SK-N-SH (cell line): ENCODE measurements at regions not wholly inside any gene's neighbourhood (a gene's known extent, or its start where the extent isn't known, plus 50 kb on each side); places are given as distances from the start of the nearest gene placed in this dataset.
"Not testable (repeated sequence)": the region's sequence is repeated elsewhere in the genome, so short reads cannot be mapped to it uniquely, and the experiment has no call there.

Experiments
- CTCF ChIA-PET: fragments of 300-600, 350-600 bp; formaldehyde crosslinking; extraction: SDS; loops from one replicate; lab custom pipeline; 2021; lab: Yijun Ruan, JAX
- POLR2A ChIA-PET: fragments of 350-600 bp; sonication (Branson Sonifier 250); formaldehyde crosslinking; extraction: SDS; loops from one replicate; lab custom pipeline; 2020; ENCODE audit warnings: antibody characterized with exemption, inconsistent platforms; lab: Yijun Ruan, JAX
- DNase-seq: peaks from one replicate; pipeline ENCODE4 v3.0.0; 2012
- H2AFZ ChIP-seq: fragments of 200-600 bp; sonication (generic); 2 replicates; pipeline ENCODE4 v1.8.1; 2016; ENCODE audit warnings: antibody characterized with exemption, mild to moderate bottlenecking, low read depth
- H3F3A ChIP-seq: fragments of 200-600 bp; sonication (generic); replicated peaks from 2 replicates; pipeline ENCODE3; 2016; ENCODE audit warnings: antibody characterized with exemption, mild to moderate bottlenecking; ENCODE audit not compliant: insufficient read depth
- H3K27ac ChIP-seq, 2 experiments: fragments of 200-500 bp in 1 of 2; fragments of 200-600 bp in 1 of 2; sonication (Bioruptor generic) in 1 of 2; sonication (generic), shearing (Covaris generic) in 1 of 2; 2 replicates each; pipeline versions ENCODE4 v1.5.1 to v1.6.1; 2014 to 2016; ENCODE audit warnings: low read depth in 2 of 2, inconsistent platforms in 1 of 2, low read length in 1 of 2, mild to moderate bottlenecking in 1 of 2, mixed read lengths in 1 of 2
- H3K27me3 ChIP-seq: fragments of 200-600 bp; sonication (generic), shearing (Covaris generic); 2 replicates; pipeline ENCODE4 v1.6.1; 2016; ENCODE audit warnings: mixed run types; ENCODE audit not compliant: insufficient read depth
- H3K36me3 ChIP-seq, 2 experiments: fragments of 200-500 bp in 1 of 2; fragments of 200-600 bp in 1 of 2; sonication (Bioruptor generic) in 1 of 2; sonication (generic) in 1 of 2; replicated peaks in 1 of 2; 2 replicates each; pipeline versions ENCODE3 to v1.5.1; 2014 to 2016; ENCODE audit warnings: low read length in 1 of 2, mild to moderate bottlenecking in 1 of 2; ENCODE audit not compliant: insufficient read depth in 2 of 2, control insufficient read depth in 1 of 2
- H3K4me1 ChIP-seq, 2 experiments: fragments of 200-500 bp in 1 of 2; fragments of 200-600 bp in 1 of 2; sonication (Bioruptor generic) in 1 of 2; sonication (generic), shearing (Covaris generic) in 1 of 2; 2 replicates each; pipeline versions ENCODE4 v1.5.1 to v1.6.1; 2014 to 2016; ENCODE audit warnings: low read depth in 1 of 2, low read length in 1 of 2, mixed run types in 1 of 2; ENCODE audit not compliant: insufficient read depth in 2 of 2, control insufficient read depth in 1 of 2
- H3K4me2 ChIP-seq: fragments of 200-600 bp; sonication (generic), shearing (Covaris generic); 2 replicates; pipeline ENCODE4 v1.6.1; 2017; ENCODE audit warnings: mixed run types
- H3K4me3 ChIP-seq, 2 experiments: fragments of 200-500 bp in 1 of 2; fragments of 200-600 bp in 1 of 2; sonication (Bioruptor generic) in 1 of 2; sonication (generic), shearing (Covaris generic) in 1 of 2; 2 replicates each; pipeline versions ENCODE4 v1.5.1 to v1.8.1; 2014 to 2016; ENCODE audit warnings: low read depth in 2 of 2, inconsistent platforms in 1 of 2, low read length in 1 of 2, mild to moderate bottlenecking in 1 of 2, mixed read lengths in 1 of 2, moderate library complexity in 1 of 2
- H3K79me2 ChIP-seq: fragments of 200-600 bp; sonication (generic); 2 replicates; pipeline ENCODE4 v1.8.1; 2017; ENCODE audit warnings: mild to moderate bottlenecking; ENCODE audit not compliant: insufficient read depth
- H3K9ac ChIP-seq: fragments of 200-600 bp; sonication (generic); 2 replicates; pipeline ENCODE4 v1.6.1; 2017; ENCODE audit warnings: mixed run types
- H3K9me2 ChIP-seq: fragments of 200-600 bp; sonication (generic); 2 replicates; pipeline ENCODE4 v1.6.1; 2017; ENCODE audit warnings: mixed run types
- H3K9me3 ChIP-seq: fragments of 200-600 bp; sonication (generic); 2 replicates; pipeline ENCODE4 v1.6.1; 2017; ENCODE audit warnings: mixed run types, mild to moderate bottlenecking, moderate library complexity
- H4K20me1 ChIP-seq: fragments of 200-600 bp; sonication (generic); 2 replicates; pipeline ENCODE4 v1.6.1; 2017; ENCODE audit warnings: mild to moderate bottlenecking, mixed run types; ENCODE audit not compliant: insufficient read depth
- CTCF ChIP-seq: fragments of 200-600 bp; sonication (generic); IDR thresholded peaks from 2 replicates; pipeline ENCODE4 v1.6.1; 2017; ENCODE audit warnings: antibody characterized with exemption, mild to moderate bottlenecking, moderate library complexity
- FOXJ3 ChIP-seq: sonication (generic); formaldehyde crosslinking; IDR thresholded peaks from 2 replicates; pipeline ENCODE4 v1.5.1; 2020; ENCODE audit warnings: mild to moderate bottlenecking, missing genetic modification reagents
- JUND ChIP-seq: IDR thresholded peaks from 2 replicates; pipeline ENCODE4 v1.4.0; 2012
- MAX ChIP-seq: IDR thresholded peaks from 2 replicates; pipeline ENCODE4 v1.4.0; 2012; ENCODE audit warnings: low read depth
- SMC3 ChIP-seq: IDR thresholded peaks from 2 replicates; pipeline ENCODE4 v1.6.1; 2012; ENCODE audit warnings: low read depth, low read length, improper control_type of control experiment
- USF2 ChIP-seq: fragments of 150-350 bp; IDR thresholded peaks from 2 replicates; pipeline ENCODE4 v1.6.1; 2017; ENCODE audit warnings: antibody characterized with exemption, low read length, low read depth, borderline replicate concordance
- ZBTB33 ChIP-seq: IDR thresholded peaks from 2 replicates; pipeline ENCODE4 v1.4.0; 2012; ENCODE audit warnings: low read depth, borderline replicate concordance
- WGBS: methylation state at CpG from one replicate; pipeline ENCODE4 v1.1.6; 2017; ENCODE audit warnings: low lambda C conversion rate; 5-methylcytosine and 5-hydroxymethylcytosine counted together

- TF ChIP-seq JUND (no peak), FOXJ3 (CRISPR knock-in tag) (no peak), USF2 (no peak)
- H3K9me2 ChIP-seq = no peaks in the 10 kb centered on the region
- no peaks in the 10 kb centered on the region for H4K20me1 ChIP-seq
- H3K4me2 ChIP-seq = no peak overlapping the region
- H3K27me3 ChIP-seq = no peaks in the 10 kb centered on the region
- H3K4me3 ChIP-seq = no peak overlapping the region
- H3K9ac ChIP-seq = no peak overlapping the region
- H3K36me3 ChIP-seq = no peaks in the 10 kb centered on the region
- no peaks in the 10 kb centered on the region for H3F3A ChIP-seq
- no peaks in the 10 kb centered on the region for H3K9me3 ChIP-seq
- H3K27ac ChIP-seq = no peak overlapping the region
- no peaks in the 10 kb centered on the region for H3K79me2 ChIP-seq
- CTCF ChIA-PET = no interaction called here
- H3K4me1 ChIP-seq = no peaks in the 10 kb centered on the region
- no peak for DNase-seq
- POLR2A ChIA-PET = no interaction called here
- H2AFZ ChIP-seq = no peak overlapping the region
- 27% methylated on average over 5 of the region's 5 CpGs for WGBS
These were observed 60.7 kb upstream of the NKD1 start for GRCh38 chr16:50487528-50487927.

GRCh38 chr16:50486162-50486561 is 62.0 kb upstream of the NKD1 start:
- H3K9ac ChIP-seq, H3K4me1 ChIP-seq, DNase-seq, CTCF ChIA-PET, H3K36me3 ChIP-seq, H3F3A ChIP-seq, H3K9me2 ChIP-seq, H2AFZ ChIP-seq, H3K4me2 ChIP-seq, H3K27me3 ChIP-seq, H3K27ac ChIP-seq, H3K9me3 ChIP-seq, POLR2A ChIA-PET, H3K79me2 ChIP-seq, H4K20me1 ChIP-seq, H3K4me3 ChIP-seq: not testable (repeated sequence)

GRCh38 chr16:50485232-50485631 is 63.0 kb upstream of the NKD1 start:
- Histone ChIP-seq H2AFZ (no peak overlapping the region), H3F3A (no peaks in the 10 kb centered on the region), H4K20me1 (no peaks in the 10 kb centered on the region), H3K4me1 (no peaks in the 10 kb centered on the region), H3K27me3 (no peaks in the 10 kb centered on the region), H3K9ac (no peak overlapping the region), H3K79me2 (no peaks in the 10 kb centered on the region), H3K27ac (no peak overlapping the region), H3K9me2 (no peaks in the 10 kb centered on the region), H3K9me3 (no peaks in the 10 kb centered on the region), H3K4me3 (no peak overlapping the region), H3K36me3 (no peaks in the 10 kb centered on the region), H3K4me2 (no peak overlapping the region)
- ChIA-PET CTCF (interaction anchor here (0.9 kb wide), 1 partner anchor 180 kb away, joined by 3 read pairs; no protein-coding TSS in a partner anchor), POLR2A (no interaction called here)
- WGBS = 19% methylated on average over 2 of the region's 2 CpGs
- TF ChIP-seq ZBTB33 (no peak), CTCF (no peak), SMC3 (no peak), MAX (no peak)
- no peak for DNase-seq
